ENCODE measurements at regions not wholly inside any gene's neighbourhood (a gene's known extent, or its start where the extent isn't known, plus 50 kb on each side); places are given as distances from the start of the nearest gene placed in this dataset.

- no peak for TF ChIP-seq CTCF (IDR thresholded peaks at IDR 0.05; ENCODE audit: insufficient read depth, low read depth, low read length)
Observed at GRCh38 chr18:55884498-55884897, 296.5 kb upstream of the TCF4 start.

GRCh38 chr18:55880617-55881016, 292.6 kb upstream of the TCF4 start:
- Histone ChIP-seq H3K4me3 (ENCODE audit: low read depth, low read length) (no peak overlapping the region), H3K27me3 (ENCODE audit: control insufficient read depth, insufficient read depth, low read length) (no peaks in the 10 kb centered on the region), H3K36me3 (ENCODE audit: control insufficient read depth, insufficient read depth, low read length) (no peaks in the 10 kb centered on the region)
- POLR2A ChIA-PET: no interaction called here
- no peak for DNase-seq (ENCODE audit: low read depth)
- CTCF ChIA-PET: interaction anchor here (1.2 to 1.8 kb wide), 2 partner anchors 13 to 22 kb away, joined by 4 read pairs; no protein-coding TSS in a partner anchor
- no peak for TF ChIP-seq CTCF (IDR thresholded peaks at IDR 0.05; ENCODE audit: insufficient read depth, low read depth, low read length)

More at GRCh38 chr18:55884498-55884897, 296.5 kb upstream of the TCF4 start:
- DNase-seq (ENCODE audit: low read depth): no peak
- Histone ChIP-seq H3K27me3 (ENCODE audit: control insufficient read depth, insufficient read depth, low read length) (no peaks in the 10 kb centered on the region), H3K36me3 (ENCODE audit: control insufficient read depth, insufficient read depth, low read length) (no peaks in the 10 kb centered on the region), H3K4me3 (ENCODE audit: low read depth, low read length) (no peak overlapping the region)
- CTCF ChIA-PET: interaction anchor here (1.0 to 1.2 kb wide), 2 partner anchors 8 to 11 kb away, joined by 3 to 4 read pairs; no protein-coding TSS in a partner anchor
- POLR2A ChIA-PET: no interaction called here

DNA sequence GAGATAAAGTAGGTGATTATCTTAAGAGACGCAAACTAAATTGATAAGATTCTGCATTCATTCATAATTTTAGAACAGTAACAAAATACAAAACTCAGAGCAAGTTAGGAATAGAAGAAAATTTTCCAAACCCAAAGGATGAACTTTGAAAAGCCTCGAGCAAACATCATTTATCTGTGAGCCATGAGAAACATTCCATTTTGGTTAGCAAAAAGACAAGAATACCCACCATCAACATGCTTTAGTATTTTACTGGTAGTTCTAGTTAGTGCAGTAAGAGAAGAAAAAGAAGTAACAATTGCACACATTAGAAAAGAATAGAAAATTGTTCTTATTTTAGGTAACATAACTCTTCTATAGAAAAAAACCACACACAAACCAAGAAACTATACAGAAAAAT, 291.3 kb upstream of the TCF4 start:
- no peaks in the 10 kb centered on the region for H3K27me3 ChIP-seq (ENCODE audit: control insufficient read depth, insufficient read depth, low read length)
- ChIA-PET POLR2A (no interaction called here), CTCF (interaction anchor here (1.3 kb wide), 1 partner anchor 29 kb away, joined by 3 read pairs; no protein-coding TSS in a partner anchor)
- TF ChIP-seq CTCF (IDR thresholded peaks at IDR 0.05; ENCODE audit: insufficient read depth, low read depth, low read length): no peak
- H3K36me3 ChIP-seq (ENCODE audit: control insufficient read depth, insufficient read depth, low read length): no peaks in the 10 kb centered on the region
- no peak for DNase-seq (ENCODE audit: low read depth)
- H3K4me3 ChIP-seq (ENCODE audit: low read depth, low read length): no peak overlapping the region

DNA sequence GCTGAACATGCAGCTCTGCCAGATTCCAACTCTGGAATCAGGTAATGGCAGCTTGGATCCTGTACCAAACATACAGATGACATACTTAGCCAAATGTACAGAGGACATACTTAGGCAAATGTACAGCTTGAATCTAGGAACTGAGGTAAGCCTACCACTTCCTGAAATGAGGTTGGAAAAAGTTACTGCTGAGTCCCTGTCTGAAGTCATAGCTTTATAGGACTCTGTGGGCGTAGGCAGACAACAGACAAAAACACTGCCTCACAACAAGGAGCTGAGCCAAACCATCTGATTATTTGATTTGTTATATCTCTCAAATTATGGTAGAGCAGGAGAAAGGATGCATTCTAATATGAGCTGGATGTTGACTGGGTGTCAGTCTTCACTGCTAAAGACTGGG, 290.2 kb upstream of the TCF4 start:
- no peaks in the 10 kb centered on the region for H3K36me3 ChIP-seq (ENCODE audit: control insufficient read depth, insufficient read depth, low read length)
- POLR2A ChIA-PET: no interaction called here
- no peak for TF ChIP-seq CTCF (IDR thresholded peaks at IDR 0.05; ENCODE audit: insufficient read depth, low read depth, low read length)
- H3K4me3 ChIP-seq (ENCODE audit: low read depth, low read length): no peak overlapping the region
- no peak for DNase-seq (ENCODE audit: low read depth)
- H3K27me3 ChIP-seq (ENCODE audit: control insufficient read depth, insufficient read depth, low read length): no peaks in the 10 kb centered on the region
- CTCF ChIA-PET: interaction anchor here (0.6 to 1.1 kb wide), 2 partner anchors 12 to 248 kb away, joined by 3 read pairs; no protein-coding TSS in a partner anchor

DNA sequence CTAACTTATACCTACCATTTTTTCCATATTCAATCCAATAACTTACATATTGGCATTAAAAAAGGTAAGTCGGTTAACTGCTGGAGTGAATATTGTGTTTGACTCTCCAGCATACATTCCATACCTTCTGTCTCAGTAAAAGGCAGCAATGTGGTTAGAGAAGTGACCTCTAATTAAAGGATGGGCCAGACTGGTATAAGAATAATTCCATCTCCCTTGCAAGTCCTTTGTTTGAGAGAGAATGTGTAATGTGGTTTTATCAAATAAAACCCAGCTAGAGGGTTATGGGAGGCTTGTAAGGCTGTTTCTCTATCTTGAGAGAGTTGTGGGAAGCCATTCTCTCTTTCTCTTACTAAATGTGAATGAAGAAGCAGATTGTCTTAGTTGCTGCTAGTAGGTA, 289.3 kb upstream of the TCF4 start:
- no peak overlapping the region for H3K4me3 ChIP-seq (ENCODE audit: low read depth, low read length)
- H3K27me3 ChIP-seq (ENCODE audit: control insufficient read depth, insufficient read depth, low read length): no peaks in the 10 kb centered on the region
- no peaks in the 10 kb centered on the region for H3K36me3 ChIP-seq (ENCODE audit: control insufficient read depth, insufficient read depth, low read length)
- TF ChIP-seq CTCF (IDR thresholded peaks at IDR 0.05; ENCODE audit: insufficient read depth, low read depth, low read length): no peak
- no peak for DNase-seq (ENCODE audit: low read depth)
- POLR2A ChIA-PET: no interaction called here
- CTCF ChIA-PET: interaction anchor here (1.1 to 1.2 kb wide), 2 partner anchors 11 to 235 kb away, joined by 3 read pairs; no protein-coding TSS in a partner anchor
